IMR-90 (cell line): ENCODE measurements at regions not wholly inside any gene's neighbourhood (a gene's known extent, or its start where the extent isn't known, plus 50 kb on each side); places are given as distances from the start of the nearest gene placed in this dataset.

Experiments
- ATAC-seq: fragments of 200-7000 bp; cut with Tn5 transposase; 2 replicates; pipeline ENCODE4 v1.9.1; 2020; ENCODE audit warnings: low read depth, mild to moderate bottlenecking, moderate library complexity
- BruUV-seq: library from RNA; stranded (reverse); fragments of 400-500 nt; replicated peaks from 2 replicates; lab custom pipeline; 2021; lab: Mats Ljungman, UMichigan
- CTCF ChIA-PET: fragments of 300-600 bp; formaldehyde crosslinking; extraction: SDS; loops from one replicate; lab custom pipeline; 2021; ENCODE audit warnings: antibody characterized with exemption; lab: Yijun Ruan, JAX
- POLR2A ChIA-PET: fragments of 300-600 bp; sonication (Branson Sonifier 250); formaldehyde crosslinking; loops from one replicate; lab custom pipeline; 2022; ENCODE audit warnings: antibody characterized with exemption; ENCODE audit not compliant: unreplicated experiment; lab: Charles Lee
- DNase-seq: peaks from one replicate; pipeline ENCODE4 v3.0.0; 2013
- H2AFZ ChIP-seq: replicated peaks from 2 replicates; pipeline ENCODE3; 2013; ENCODE audit warnings: low read length, mild to moderate bottlenecking; ENCODE audit not compliant: poor library complexity
- H2AK5ac ChIP-seq: 2 replicates; pipeline ENCODE4 v1.6.1; 2013; ENCODE audit warnings: low read depth, low read length, inconsistent platforms
- H2AK9ac ChIP-seq: replicated peaks from 2 replicates; pipeline ENCODE3; 2013; ENCODE audit warnings: mild to moderate bottlenecking, low read depth, low read length, moderate library complexity; ENCODE audit not compliant: poor library complexity
- H2BK120ac ChIP-seq: 2 replicates; pipeline ENCODE4 v1.6.1; 2013; ENCODE audit warnings: low read depth, low read length, inconsistent platforms
- H2BK15ac ChIP-seq: 3 replicates; pipeline ENCODE4 v1.6.1; 2013; ENCODE audit warnings: low read depth, low read length, inconsistent platforms
- H2BK20ac ChIP-seq: 2 replicates; pipeline ENCODE4 v1.6.1; 2013; ENCODE audit warnings: low read depth, mild to moderate bottlenecking, inconsistent platforms, low read length, moderate library complexity
- H2BK5ac ChIP-seq: 2 replicates; pipeline ENCODE4 v1.6.1; 2013; ENCODE audit warnings: mild to moderate bottlenecking, low read depth, low read length, inconsistent platforms; ENCODE audit not compliant: poor library complexity, severe bottlenecking
- H3K14ac ChIP-seq: replicated peaks from 2 replicates; pipeline ENCODE4 v1.6.1; 2013; ENCODE audit warnings: low read depth, low read length, inconsistent platforms
- H3K18ac ChIP-seq: 2 replicates; pipeline ENCODE4 v1.6.1; 2013; ENCODE audit warnings: low read depth, low read length, control low read depth
- H3K23ac ChIP-seq: 2 replicates; pipeline ENCODE4 v1.6.1; 2013; ENCODE audit warnings: low read depth, low read length, inconsistent platforms
- H3K27ac ChIP-seq: 2 replicates; pipeline ENCODE4 v1.5.1; 2013; ENCODE audit warnings: mild to moderate bottlenecking, control low read depth, low read length; ENCODE audit not compliant: insufficient read depth
- H3K27me3 ChIP-seq: 2 replicates; pipeline ENCODE4 v1.6.1; 2013; ENCODE audit warnings: low read length; ENCODE audit not compliant: control insufficient read depth, insufficient read depth
- H3K36me3 ChIP-seq: 2 replicates; pipeline ENCODE4 v1.6.1; 2013; ENCODE audit warnings: low read length, mixed read lengths; ENCODE audit not compliant: control insufficient read depth, insufficient read depth
- H3K4ac ChIP-seq: 2 replicates; pipeline ENCODE4 v1.6.1; 2013; ENCODE audit warnings: low read depth, low read length, inconsistent platforms
- H3K4me1 ChIP-seq: 2 replicates; pipeline ENCODE4 v1.6.1; 2013; ENCODE audit warnings: low read length, mixed read lengths; ENCODE audit not compliant: control insufficient read depth, insufficient read depth
- H3K4me2 ChIP-seq: 2 replicates; pipeline ENCODE4 v1.6.1; 2013; ENCODE audit warnings: low read depth, mild to moderate bottlenecking, control low read depth, low read length, moderate library complexity
- H3K4me3 ChIP-seq: 2 replicates; pipeline ENCODE4 v1.5.1; 2013; ENCODE audit warnings: low read depth, mild to moderate bottlenecking, control low read depth, low read length, moderate library complexity; ENCODE audit not compliant: insufficient read depth
- H3K56ac ChIP-seq: 2 replicates; pipeline ENCODE4 v1.6.1; 2013; ENCODE audit warnings: low read length, inconsistent platforms; ENCODE audit not compliant: insufficient read depth; ENCODE audit errors: extremely low read depth
- H3K79me1 ChIP-seq, 2 experiments: 2 replicates each; pipeline ENCODE4 v1.6.1; 2013; ENCODE audit warnings: low read length in 2 of 2, inconsistent platforms in 1 of 2, low read depth in 1 of 2
- H3K9ac ChIP-seq: 2 replicates; pipeline ENCODE4 v1.6.1; 2013; ENCODE audit warnings: low read depth, low read length, control low read depth
- H3K9me1 ChIP-seq: 2 replicates; pipeline ENCODE4 v1.6.1; 2013; ENCODE audit warnings: low read length, inconsistent platforms; ENCODE audit not compliant: insufficient read depth
- H3K9me3 ChIP-seq: 2 replicates; pipeline ENCODE4 v1.6.1; 2013; ENCODE audit warnings: low read length; ENCODE audit not compliant: control insufficient read depth, insufficient read depth
- H4K20me1 ChIP-seq: 2 replicates; pipeline ENCODE4 v1.6.1; 2013; ENCODE audit warnings: low read length, inconsistent platforms; ENCODE audit not compliant: insufficient read depth
- H4K5ac ChIP-seq: 2 replicates; pipeline ENCODE4 v1.6.1; 2013; ENCODE audit warnings: mild to moderate bottlenecking, low read depth, low read length, control low read depth
- H4K8ac ChIP-seq, 2 experiments: 2 replicates each; pipeline ENCODE4 v1.6.1; 2013; ENCODE audit warnings: low read depth in 2 of 2, low read length in 2 of 2, control low read depth in 1 of 2, inconsistent platforms in 1 of 2
- H4K91ac ChIP-seq: 2 replicates; pipeline ENCODE4 v1.6.1; 2013; ENCODE audit warnings: low read depth, low read length, inconsistent platforms; ENCODE audit not compliant: insufficient read depth
- CEBPB ChIP-seq: IDR thresholded peaks from 2 replicates; pipeline ENCODE4 v1.6.1; 2012; ENCODE audit warnings: low read depth, low read length, improper control_type of control experiment
- FOS ChIP-seq: fragments of 150-350 bp; IDR thresholded peaks from 2 replicates; pipeline ENCODE4 v1.6.1; 2016; ENCODE audit warnings: low read depth, low read length
- POLR2A ChIP-seq: IDR thresholded peaks from 2 replicates; pipeline ENCODE4 v1.6.1; 2012; ENCODE audit warnings: mild to moderate bottlenecking, low read depth, low read length
- WGBS, 2 experiments: methylation state at CpG; one replicate each; pipeline versions ENCODE4 v1.1.5 to v1.1.7; 2013; ENCODE audit warnings: missing lambda C conversion rate in 2 of 2; ENCODE audit not compliant: insufficient read length in 1 of 2; ENCODE audit errors: extremely low coverage in 2 of 2; 5-methylcytosine and 5-hydroxymethylcytosine counted together
- dilution Hi-C: fragments of 300-500 bp; cut with HindIII; formaldehyde crosslinking; loops from one replicate; pipeline ENCODE4 v1.14.3; 2018; ENCODE audit warnings: low sequenced_read_pairs; ENCODE audit not compliant: unreplicated experiment
- in situ Hi-C: fragments of 300-500 bp; cut with MboI; formaldehyde crosslinking; loops from 3 replicates; pipeline ENCODE4 v1.14.3; 2019; ENCODE audit warnings: low sequenced_read_pairs, inconsistent platforms, mixed read lengths
- intact Hi-C: fragments of 100-400 bp; cut with micrococcal nuclease; formaldehyde crosslinking; loops from 2 replicates; pipeline ENCODE4 v1.10.0; 2022

DNA sequence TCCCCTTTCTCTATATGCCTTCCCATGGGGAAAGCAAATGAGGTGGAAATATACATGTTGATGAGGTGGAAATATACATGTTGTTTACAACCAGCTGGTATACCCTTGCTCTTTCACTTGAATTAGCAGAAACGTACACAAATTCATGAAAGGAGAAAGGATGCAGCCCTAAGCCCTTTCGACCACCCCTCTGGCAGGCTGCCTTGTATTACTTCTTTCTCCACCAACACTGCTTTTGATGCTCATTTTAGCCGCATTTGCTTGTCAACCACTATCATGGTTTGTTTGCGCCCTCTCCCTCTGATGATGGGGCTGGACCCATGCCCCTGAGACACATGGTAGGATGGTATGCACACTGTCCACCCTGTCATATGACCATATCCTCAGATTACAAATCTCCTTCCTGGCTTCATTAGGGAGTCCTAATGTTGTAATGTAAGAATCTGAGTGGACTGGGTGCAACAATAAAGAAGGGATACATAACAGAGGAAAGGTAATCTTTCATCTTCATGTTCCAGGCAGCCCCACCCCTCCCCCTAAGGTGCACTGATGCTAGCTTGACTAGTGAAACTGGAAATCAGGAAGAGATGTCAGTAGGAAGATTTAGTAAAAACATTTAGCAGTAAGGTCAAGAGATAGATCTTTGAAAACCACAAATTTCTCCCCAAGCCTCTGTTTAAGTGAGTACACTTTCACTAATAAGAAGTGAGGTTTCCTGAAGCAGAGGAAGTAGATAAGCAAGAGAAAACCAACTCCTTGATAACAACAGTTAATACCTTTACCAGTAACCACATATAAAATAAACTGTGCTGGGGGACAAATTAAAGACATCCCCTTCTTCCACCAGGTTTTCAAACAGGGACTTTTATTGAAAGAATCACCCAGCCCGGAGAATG lies 536.8 kb upstream of the NRP1 start:
- no peaks in the 10 kb centered on the region for H3K9me3 ChIP-seq
- no peaks in the 10 kb centered on the region; the same call in 1 of the 2 replicates for H3K4me1 ChIP-seq
- no peaks in the 10 kb centered on the region for H3K79me1 ChIP-seq
- H2AK9ac ChIP-seq = no peak overlapping the region
- H3K14ac ChIP-seq = no peak overlapping the region
- H3K23ac ChIP-seq = no peak overlapping the region
- no peak overlapping the region for H2BK5ac ChIP-seq
- no peak for ATAC-seq
- no CpG with 5 or more reads among the region's 5 CpGs for WGBS, 2 experiments
- H3K4me3 ChIP-seq = no peak overlapping the region
- no peaks in the 10 kb centered on the region for H3K9me1 ChIP-seq
- no peak overlapping the region for H4K5ac ChIP-seq
- no peak for DNase-seq
- no peak overlapping the region for H3K9ac ChIP-seq
- H3K27ac ChIP-seq = no peak overlapping the region
- no peak overlapping the region for H2AFZ ChIP-seq
- no peak overlapping the region for H2BK15ac ChIP-seq
- no peaks in the 10 kb centered on the region for H3K36me3 ChIP-seq
- TF ChIP-seq FOS (no peak), CEBPB (no peak), POLR2A (no peak)
- POLR2A ChIA-PET = no interaction called here
- CTCF ChIA-PET = no interaction called here
- H2AK5ac ChIP-seq = no peak overlapping the region
- H4K91ac ChIP-seq = no peak overlapping the region
- intact Hi-C loops (no loop called here), dilution Hi-C loops (no loop called here), in situ Hi-C loops (no loop called here)
- H2BK120ac ChIP-seq = no peak overlapping the region
- BruUV-seq = no TSS peak
- no peaks in the 10 kb centered on the region for H4K20me1 ChIP-seq
- H2BK20ac ChIP-seq = no peak overlapping the region
- peaks cover 19% of the 10 kb centered on the region for H3K27me3 ChIP-seq
- H3K4ac ChIP-seq = no peak overlapping the region
- H3K4me2 ChIP-seq = no peak overlapping the region
- H4K8ac ChIP-seq = no peak overlapping the region
- H3K18ac ChIP-seq = no peak overlapping the region
- no peak overlapping the region for H3K56ac ChIP-seq
